ENCODE measurements at regions not wholly inside any gene's neighbourhood (a gene's known extent, or its start where the extent isn't known, plus 50 kb on each side); places are given as distances from the start of the nearest gene placed in this dataset.
"Not testable (repeated sequence)": the region's sequence is repeated elsewhere in the genome, so short reads cannot be mapped to it uniquely, and the experiment has no call there.

DNA sequence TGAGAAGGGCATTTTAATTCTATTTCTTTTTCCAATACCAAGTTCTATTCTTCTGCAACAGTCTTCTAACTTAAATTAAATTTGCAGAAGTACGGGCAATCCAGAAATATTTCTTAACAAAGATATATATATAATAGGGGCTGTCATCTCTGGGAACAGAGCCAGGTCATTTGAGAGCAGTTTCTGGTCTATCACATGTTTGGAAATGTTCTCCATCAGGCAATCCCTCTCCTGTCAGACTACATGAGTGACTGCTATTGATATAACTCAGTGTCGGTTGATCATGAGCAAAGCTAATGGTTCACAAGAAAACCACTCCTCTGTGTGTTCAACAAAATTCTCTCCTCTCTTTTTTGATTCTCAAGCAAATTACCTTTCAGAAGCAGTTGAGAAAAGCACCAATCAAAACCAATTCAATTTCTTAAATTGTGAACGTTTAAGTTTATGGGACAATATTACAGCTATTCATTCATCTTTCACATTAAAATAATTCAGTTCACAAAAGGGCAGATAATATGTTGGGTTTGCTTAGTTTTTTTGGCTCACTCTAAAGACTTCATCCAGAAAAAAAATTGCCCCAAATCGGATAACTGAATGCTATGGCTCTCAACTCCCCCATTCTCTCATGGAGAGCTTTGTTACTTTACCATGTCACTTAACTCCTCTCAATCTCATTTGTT, 152.9 kb upstream of the TGFBR2 start:
- intact Hi-C loops (cut with DNase I): loop anchor here in 3 of 10 donors (10.0 kb wide), 3 partner anchors 61 to 241 kb away; partner anchors contain the start of gene TGFBR2 (in 1 of the 3)
- Histone ChIP-seq H3K27ac (peak overlapping the region in 9 of 10 donors; percentile 6 to 76 (median 51)), H3K4me1 (peaks cover 0 to 38% (median 9%) of the 10 kb centered on the region in 9 donors)

DNA sequence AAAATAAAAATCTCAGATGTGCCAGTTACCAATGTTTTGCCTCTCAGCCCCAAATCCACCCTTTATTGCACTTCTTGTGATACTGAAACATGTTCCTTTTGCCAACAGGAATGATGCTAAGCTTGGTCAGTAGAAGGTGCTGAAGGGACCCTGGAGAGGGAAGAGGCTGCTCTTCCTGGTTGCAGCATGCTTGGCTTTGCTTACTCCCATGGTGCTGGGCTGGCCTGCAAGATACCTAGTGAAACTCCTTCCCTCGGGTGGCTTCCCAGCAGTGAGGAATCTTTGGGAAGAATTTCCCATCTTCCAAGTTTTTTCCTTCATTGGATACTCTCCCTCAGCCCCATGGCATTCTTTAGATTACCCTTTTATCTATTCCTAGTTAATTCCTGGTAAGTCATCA, 151.8 kb upstream of the TGFBR2 start:
- H3K4me3 ChIP-seq: no peak overlapping the region
- ATAC-seq: peak in 1 of 8 donors; percentile 42
- 76 to 100% methylated on average over 1 of the region's 1 CpG for WGBS, 2 donors
- intact Hi-C loops (cut with DNase I): loop anchor here in 4 of 10 donors (5.0 to 10.0 kb wide), 4 partner anchors 43 to 240 kb away; partner anchors contain the start of gene TGFBR2 (in 1 of the 4)
- peak overlapping the region in 5 of 10 donors; percentile 14 to 76 (median 69) for H3K27ac ChIP-seq
- TF ChIP-seq, protein P1, sequence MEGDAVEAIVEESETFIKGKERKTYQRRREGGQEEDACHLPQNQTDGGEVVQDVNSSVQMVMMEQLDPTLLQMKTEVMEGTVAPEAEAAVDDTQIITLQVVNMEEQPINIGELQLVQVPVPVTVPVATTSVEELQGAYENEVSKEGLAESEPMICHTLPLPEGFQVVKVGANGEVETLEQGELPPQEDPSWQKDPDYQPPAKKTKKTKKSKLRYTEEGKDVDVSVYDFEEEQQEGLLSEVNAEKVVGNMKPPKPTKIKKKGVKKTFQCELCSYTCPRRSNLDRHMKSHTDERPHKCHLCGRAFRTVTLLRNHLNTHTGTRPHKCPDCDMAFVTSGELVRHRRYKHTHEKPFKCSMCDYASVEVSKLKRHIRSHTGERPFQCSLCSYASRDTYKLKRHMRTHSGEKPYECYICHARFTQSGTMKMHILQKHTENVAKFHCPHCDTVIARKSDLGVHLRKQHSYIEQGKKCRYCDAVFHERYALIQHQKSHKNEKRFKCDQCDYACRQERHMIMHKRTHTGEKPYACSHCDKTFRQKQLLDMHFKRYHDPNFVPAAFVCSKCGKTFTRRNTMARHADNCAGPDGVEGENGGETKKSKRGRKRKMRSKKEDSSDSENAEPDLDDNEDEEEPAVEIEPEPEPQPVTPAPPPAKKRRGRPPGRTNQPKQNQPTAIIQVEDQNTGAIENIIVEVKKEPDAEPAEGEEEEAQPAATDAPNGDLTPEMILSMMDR (IDR thresholded peaks at IDR 0.05): no peak
- H3K36me3 ChIP-seq: no peaks in the 10 kb centered on the region
- H3K4me1 ChIP-seq: peaks cover 0 to 46% (median 9%) of the 10 kb centered on the region in 9 donors
- peaks cover 0 to 28% (median 5%) of the 10 kb centered on the region in 11 donors for H3K9me3 ChIP-seq
- no peaks in the 10 kb centered on the region for H3K27me3 ChIP-seq
- DNase-seq: no peak

More for the DNA sequence above, 152.9 kb upstream of the TGFBR2 start:
- Histone ChIP-seq H3K27me3 (no peaks in the 10 kb centered on the region), H3K9me3 (peaks cover 0 to 19% (median 2%) of the 10 kb centered on the region in 11 donors), H3K36me3 (no peaks in the 10 kb centered on the region), H3K4me3 (no peak overlapping the region)
- TF ChIP-seq, protein P1 (IDR thresholded peaks at IDR 0.05): no peak
- DNase-seq: peak in 1 of 2 donors; percentile 68
- ATAC-seq: peak; percentile 59 to 88 (median 80)
- WGBS, 2 donors: 39 to 50% methylated on average over 4 of the region's 4 CpGs

DNA sequence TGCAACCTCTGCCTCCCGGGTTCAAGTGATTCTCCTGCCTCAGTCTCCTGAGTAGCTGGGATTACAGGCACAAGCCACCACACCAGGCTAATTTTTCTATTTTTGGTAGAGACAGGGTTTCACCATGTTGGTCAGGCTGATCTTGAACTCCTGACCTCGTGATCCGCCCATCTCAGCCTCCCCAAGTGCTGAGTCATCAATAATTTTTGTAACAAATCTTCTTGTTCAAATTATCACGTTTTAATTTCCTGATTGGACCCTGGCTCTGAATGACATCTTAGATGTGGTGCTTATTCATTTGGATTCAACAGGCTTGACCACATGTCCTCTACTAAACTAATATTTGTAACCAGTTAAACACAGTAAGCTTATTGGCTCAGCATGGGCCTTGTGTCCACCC, 151.3 kb upstream of the TGFBR2 start:
- H3K36me3 ChIP-seq, H3K27me3 ChIP-seq, H3K4me3 ChIP-seq, DNase-seq, ATAC-seq: not testable (repeated sequence)
- 87 to 92% methylated on average over 4 of the region's 4 CpGs for WGBS, 2 donors
- peaks cover 0 to 46% (median 9%) of the 10 kb centered on the region in 9 donors for H3K4me1 ChIP-seq
- H3K27ac ChIP-seq: peak overlapping the region in 7 of 10 donors; percentile 14 to 76 (median 35)
- peaks cover 0 to 33% (median 5%) of the 10 kb centered on the region in 11 donors for H3K9me3 ChIP-seq
- intact Hi-C loops (cut with DNase I): loop anchor here in 4 of 10 donors (5.0 to 10.0 kb wide), 4 partner anchors 42 to 240 kb away; partner anchors contain the start of gene TGFBR2 (in 1 of the 4)

DNA sequence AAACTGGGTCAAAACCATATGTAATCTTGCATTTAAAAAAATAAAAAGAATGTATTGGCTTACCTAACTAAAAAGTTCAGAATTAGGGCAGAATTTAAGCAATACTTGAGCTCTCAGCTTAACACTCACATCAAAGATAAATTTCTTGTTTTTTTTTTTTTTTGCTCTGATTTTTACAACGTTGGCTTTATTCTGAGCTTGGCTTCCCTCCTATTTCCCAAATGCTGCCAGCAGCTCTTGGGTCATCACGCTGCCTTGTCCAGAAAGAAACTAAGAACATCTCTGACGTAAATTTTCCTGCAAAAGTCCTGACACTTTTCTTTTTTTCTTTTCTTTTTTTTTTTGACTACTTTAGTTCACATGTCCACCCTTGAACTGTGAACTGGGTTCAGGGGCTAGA, 150.6 kb upstream of the TGFBR2 start:
- intact Hi-C loops (cut with DNase I): loop anchor here in 4 of 10 donors (5.0 to 10.0 kb wide), 4 partner anchors 41 to 239 kb away; partner anchors contain the start of gene TGFBR2 (in 1 of the 4)
- peaks cover 0 to 37% (median 5%) of the 10 kb centered on the region in 11 donors for H3K9me3 ChIP-seq
- H3K27ac ChIP-seq: peak overlapping the region in 6 of 10 donors; percentile 29 to 76 (median 46)
- H3K4me3 ChIP-seq: no peak overlapping the region
- DNase-seq (no peak), ATAC-seq (peak in 5 of 8 donors; percentile 47 to 63 (median 51))
- TF ChIP-seq, protein P1 (IDR thresholded peaks at IDR 0.05): no peak
- H3K36me3 ChIP-seq: no peaks in the 10 kb centered on the region
- H3K27me3 ChIP-seq: no peaks in the 10 kb centered on the region
- 59 to 65% methylated on average over 3 of the region's 3 CpGs for WGBS, 2 donors
- peaks cover 0 to 46% (median 9%) of the 10 kb centered on the region in 9 donors for H3K4me1 ChIP-seq

Measured in heart right ventricle (tissue), 16 donors.